Peyer's patch (tissue), 4 donors: ENCODE measurements at regions not wholly inside any gene's neighbourhood (a gene's known extent, or its start where the extent isn't known, plus 50 kb on each side); places are given as distances from the start of the nearest gene placed in this dataset.
"Not testable (repeated sequence)": the region's sequence is repeated elsewhere in the genome, so short reads cannot be mapped to it uniquely, and the experiment has no call there.

Source experiments
- POLR2A ChIP-seq, 2 donors: fragments of 450-650 bp; IDR thresholded peaks; one replicate each; pipeline ENCODE4 v1.5.1; 2017; ENCODE audit warnings: antibody characterized with exemption in 2 of 2, mild to moderate bottlenecking in 2 of 2, moderate library complexity in 2 of 2
- TF ChIP-seq, protein P1 (sequence below), 6 experiments: fragments of 450-650 bp in 4 of 6; fragments of 200-600 bp in 2 of 6; sonication (generic) in 1 of 6; IDR thresholded peaks; one replicate each; pipeline ENCODE4 v1.5.1; 2017 to 2019; ENCODE audit warnings: antibody characterized with exemption in 6 of 6, mild to moderate bottlenecking in 3 of 6, moderate library complexity in 1 of 6

DNA sequence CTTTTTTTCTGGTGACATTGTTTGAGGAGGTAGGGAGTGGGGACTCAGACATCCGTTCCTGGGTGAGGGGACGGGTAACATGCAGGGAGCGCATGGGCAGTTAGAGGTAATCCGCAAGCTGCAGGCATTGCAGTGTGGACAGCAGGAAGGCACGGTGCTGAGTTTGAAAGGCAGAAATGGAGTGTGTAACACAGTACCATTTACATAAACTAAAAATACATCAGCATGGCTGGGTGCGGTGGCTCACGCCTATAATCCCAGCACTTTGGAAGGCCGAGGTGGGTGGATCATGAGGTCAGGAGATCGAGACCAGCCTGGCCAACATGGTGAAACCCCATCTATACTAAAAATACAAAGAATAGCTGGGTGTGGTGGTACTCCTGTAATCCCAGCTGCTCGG, 109.3 kb upstream of the EXOC2 start:
- TF ChIP-seq, protein P1, sequence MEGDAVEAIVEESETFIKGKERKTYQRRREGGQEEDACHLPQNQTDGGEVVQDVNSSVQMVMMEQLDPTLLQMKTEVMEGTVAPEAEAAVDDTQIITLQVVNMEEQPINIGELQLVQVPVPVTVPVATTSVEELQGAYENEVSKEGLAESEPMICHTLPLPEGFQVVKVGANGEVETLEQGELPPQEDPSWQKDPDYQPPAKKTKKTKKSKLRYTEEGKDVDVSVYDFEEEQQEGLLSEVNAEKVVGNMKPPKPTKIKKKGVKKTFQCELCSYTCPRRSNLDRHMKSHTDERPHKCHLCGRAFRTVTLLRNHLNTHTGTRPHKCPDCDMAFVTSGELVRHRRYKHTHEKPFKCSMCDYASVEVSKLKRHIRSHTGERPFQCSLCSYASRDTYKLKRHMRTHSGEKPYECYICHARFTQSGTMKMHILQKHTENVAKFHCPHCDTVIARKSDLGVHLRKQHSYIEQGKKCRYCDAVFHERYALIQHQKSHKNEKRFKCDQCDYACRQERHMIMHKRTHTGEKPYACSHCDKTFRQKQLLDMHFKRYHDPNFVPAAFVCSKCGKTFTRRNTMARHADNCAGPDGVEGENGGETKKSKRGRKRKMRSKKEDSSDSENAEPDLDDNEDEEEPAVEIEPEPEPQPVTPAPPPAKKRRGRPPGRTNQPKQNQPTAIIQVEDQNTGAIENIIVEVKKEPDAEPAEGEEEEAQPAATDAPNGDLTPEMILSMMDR (IDR thresholded peaks at IDR 0.05): not testable (repeated sequence)
- not testable (repeated sequence) for TF ChIP-seq POLR2A (IDR thresholded peaks at IDR 0.05)
